GM18867 (cell line): ENCODE measurements at regions not wholly inside any gene's neighbourhood (a gene's known extent, or its start where the extent isn't known, plus 50 kb on each side); places are given as distances from the start of the nearest gene placed in this dataset.
"Not testable (repeated sequence)": the region's sequence is repeated elsewhere in the genome, so short reads cannot be mapped to it uniquely, and the experiment has no call there.

Experiments
- ATAC-seq: cut with Tn5 transposase; IDR thresholded peaks from one replicate; pipeline ENCODE4 v1.9.1; 2021; ENCODE audit warnings: mild to moderate bottlenecking, moderate library complexity; ENCODE audit not compliant: unreplicated experiment

GRCh38 chr1:73667959-73668358 lies 530.0 kb downstream of the LRRIQ3 start:
- not testable (repeated sequence) for ATAC-seq

GRCh38 chr1:73662526-73662925 lies 535.5 kb downstream of the LRRIQ3 start:
- ATAC-seq: no peak

- ATAC-seq: no peak
These were observed 538.8 kb downstream of the LRRIQ3 start for GRCh38 chr1:73659136-73659535.

GRCh38 chr1:73654714-73655113 lies 543.3 kb downstream of the LRRIQ3 start:
- ATAC-seq: no peak

- ATAC-seq: no peak
These were observed 553.8 kb downstream of the LRRIQ3 start for GRCh38 chr1:73644198-73644597.

- ATAC-seq: no peak
These were observed 558.5 kb downstream of the LRRIQ3 start for GRCh38 chr1:73639494-73639893.

- no peak for ATAC-seq
These were observed 560.7 kb downstream of the LRRIQ3 start for GRCh38 chr1:73637264-73637663.

- ATAC-seq: no peak
These were observed 563.0 kb downstream of the LRRIQ3 start for GRCh38 chr1:73635021-73635420.

- no peak for ATAC-seq
These were observed 570.3 kb downstream of the LRRIQ3 start for GRCh38 chr1:73627723-73628122.

- no peak for ATAC-seq
These were observed 571.6 kb downstream of the LRRIQ3 start for GRCh38 chr1:73626326-73626725.

- no peak for ATAC-seq
These were observed 574.0 kb downstream of the LRRIQ3 start for GRCh38 chr1:73623946-73624345.

- no peak for ATAC-seq
These were observed 580.8 kb downstream of the LRRIQ3 start for GRCh38 chr1:73617145-73617544.

GRCh38 chr1:73611681-73612080 lies 586.3 kb downstream of the LRRIQ3 start:
- ATAC-seq: no peak

GRCh38 chr1:73604739-73605138 lies 593.2 kb downstream of the LRRIQ3 start:
- no peak for ATAC-seq

GRCh38 chr1:73604211-73604610 lies 593.8 kb downstream of the LRRIQ3 start:
- no peak for ATAC-seq

- no peak for ATAC-seq
These were observed 604.2 kb downstream of the LRRIQ3 start for GRCh38 chr1:73593804-73594203.

GRCh38 chr1:73593364-73593763 lies 604.6 kb downstream of the LRRIQ3 start:
- no peak for ATAC-seq

- no peak for ATAC-seq
These were observed 610.9 kb downstream of the LRRIQ3 start for GRCh38 chr1:73587080-73587479.

GRCh38 chr1:73577206-73577605 lies 620.8 kb downstream of the LRRIQ3 start:
- no peak for ATAC-seq

GRCh38 chr1:73576083-73576482 lies 621.9 kb downstream of the LRRIQ3 start:
- ATAC-seq: no peak

- no peak for ATAC-seq
These were observed 633.7 kb downstream of the LRRIQ3 start for GRCh38 chr1:73564294-73564693.

GRCh38 chr1:73556270-73556669 lies 641.7 kb downstream of the LRRIQ3 start:
- no peak for ATAC-seq

GRCh38 chr1:73537400-73537799 lies 660.6 kb downstream of the LRRIQ3 start:
- ATAC-seq: no peak
